GM12891 (cell line): ENCODE measurements at regions not wholly inside any gene's neighbourhood (a gene's known extent, or its start where the extent isn't known, plus 50 kb on each side); places are given as distances from the start of the nearest gene placed in this dataset.

ENCODE experiments used
- PAX5 ChIP-seq: IDR thresholded peaks from 2 replicates; pipeline ENCODE4 v1.6.1; 2011; ENCODE audit warnings: low read length, moderate library complexity, mild to moderate bottlenecking; ENCODE audit not compliant: insufficient read depth, severe bottlenecking
- POLR2A ChIP-seq: IDR thresholded peaks from 2 replicates; pipeline ENCODE4 v1.6.1; 2011; ENCODE audit warnings: low read depth, low read length, control low read depth
- POLR2AphosphoS5 ChIP-seq: IDR thresholded peaks from 2 replicates; pipeline ENCODE4 v1.6.1; 2011; ENCODE audit warnings: low read depth, low read length, control low read depth

GRCh38 chr5:23132231-23132630, 279.1 kb upstream of the CDH12 start:
- TF ChIP-seq POLR2A: no peak
- TF ChIP-seq POLR2AphosphoS5: no peak
- TF ChIP-seq PAX5: no peak
